Right atrium auricular region (tissue), 2 donors: ENCODE measurements at regions not wholly inside any gene's neighbourhood (a gene's known extent, or its start where the extent isn't known, plus 50 kb on each side); places are given as distances from the start of the nearest gene placed in this dataset.

ENCODE experiments used
- DNase-seq: peaks from one replicate; pipeline ENCODE4 v3.0.0-alpha.2; 2019; ENCODE audit warnings: low spot score
- H3K27ac ChIP-seq, 2 donors: fragments of 200-600 bp; sonication (generic); 1 replicate in 1 of 2; 2 replicates in 1 of 2; pipeline ENCODE4 v1.5.1; 2016 to 2019
- H3K27me3 ChIP-seq, 2 donors: fragments of 200-600 bp; sonication (generic); one replicate each; pipeline versions ENCODE4 v1.5.1 to v1.6.0; 2017 to 2019
- H3K36me3 ChIP-seq: fragments of 200-600 bp; sonication (generic); one replicate; pipeline ENCODE4 v1.5.1; 2016
- H3K4me1 ChIP-seq, 2 donors: fragments of 200-600 bp; sonication (generic); one replicate each; pipeline versions ENCODE4 v1.5.1 to v1.6.0; 2017 to 2019
- H3K4me3 ChIP-seq, 2 donors: fragments of 200-600 bp; sonication (generic); 1 replicate in 1 of 2; 2 replicates in 1 of 2; pipeline ENCODE4 v1.5.1; 2017 to 2019; ENCODE audit warnings: mild to moderate bottlenecking in 1 of 2, moderate library complexity in 1 of 2
- H3K9me3 ChIP-seq, 2 donors: fragments of 200-600 bp; sonication (generic); one replicate each; pipeline ENCODE4 v1.5.1; 2019
- CTCF ChIP-seq, 2 donors: fragments of 200-600 bp; sonication (generic); IDR thresholded peaks; one replicate each; pipeline ENCODE4 v1.5.1; 2019; ENCODE audit warnings: antibody characterized with exemption in 2 of 2

DNA sequence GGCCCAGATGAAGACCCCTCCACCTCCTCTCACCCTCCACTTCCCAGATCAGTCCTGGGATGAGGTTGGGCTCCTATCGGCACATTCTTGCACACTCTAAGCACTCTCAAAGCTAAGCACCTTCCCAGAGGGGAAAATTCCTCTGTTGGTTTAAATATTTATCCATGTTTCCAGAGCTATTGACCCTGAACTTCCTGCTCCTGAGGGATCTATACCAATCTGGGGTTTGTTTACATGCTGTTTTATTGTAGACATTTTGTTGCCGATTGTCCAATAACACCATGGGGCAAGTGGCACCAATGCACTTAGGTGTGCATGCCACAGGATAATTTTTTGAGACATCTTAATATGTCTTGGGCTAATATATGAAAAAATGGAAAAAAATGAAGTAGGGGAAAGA lies 476.2 kb downstream of the SLC4A3 start:
- H3K4me1 ChIP-seq = no peaks in the 10 kb centered on the region
- DNase-seq = no peak
- TF ChIP-seq CTCF (IDR thresholded peaks at IDR 0.05) = no peak

GRCh38 chr2:220104871-220105351 lies 477.5 kb downstream of the SLC4A3 start:
- H3K27ac ChIP-seq = no peak overlapping the region
- no peak for DNase-seq
- H3K4me1 ChIP-seq = no peaks in the 10 kb centered on the region

More for the DNA sequence above, 476.2 kb downstream of the SLC4A3 start:
- Histone ChIP-seq H3K27me3 (no peaks in the 10 kb centered on the region), H3K27ac (no peak overlapping the region), H3K9me3 (no peaks in the 10 kb centered on the region), H3K4me3 (no peak overlapping the region), H3K36me3 (no peaks in the 10 kb centered on the region)

DNA sequence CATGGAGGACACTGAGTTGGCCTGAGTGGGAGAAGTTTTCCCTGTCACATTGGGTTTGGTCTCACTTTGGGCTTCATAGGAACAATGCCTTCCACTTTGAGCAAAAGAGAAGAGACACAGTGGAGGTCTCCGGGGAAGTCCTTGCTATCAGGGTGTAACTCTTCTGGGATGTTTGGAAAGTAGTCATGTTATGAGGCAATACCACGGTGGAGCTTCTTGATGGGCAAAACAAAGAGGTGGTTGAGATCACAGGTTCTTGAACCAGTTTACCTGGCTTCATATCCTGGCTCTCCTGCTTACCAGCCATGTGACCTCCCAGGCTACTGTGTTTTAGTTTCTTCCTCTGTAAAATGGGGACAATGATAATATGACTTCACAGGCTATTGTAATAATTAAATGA lies 478.6 kb downstream of the SLC4A3 start:
- Histone ChIP-seq H3K9me3 (no peaks in the 10 kb centered on the region), H3K4me3 (no peak overlapping the region), H3K4me1 (no peaks in the 10 kb centered on the region), H3K36me3 (no peaks in the 10 kb centered on the region), H3K27ac (no peak overlapping the region), H3K27me3 (no peaks in the 10 kb centered on the region)
- DNase-seq = no peak
- TF ChIP-seq CTCF (IDR thresholded peaks at IDR 0.05) = no peak

More at GRCh38 chr2:220104871-220105351, 477.5 kb downstream of the SLC4A3 start:
- Histone ChIP-seq H3K9me3 (no peaks in the 10 kb centered on the region), H3K36me3 (no peaks in the 10 kb centered on the region), H3K4me3 (no peak overlapping the region), H3K27me3 (no peaks in the 10 kb centered on the region)
- TF ChIP-seq CTCF (IDR thresholded peaks at IDR 0.05) = no peak

GRCh38 chr2:220107380-220107791 lies 480.0 kb downstream of the SLC4A3 start:
- Histone ChIP-seq H3K4me1 (no peaks in the 10 kb centered on the region), H3K4me3 (no peak overlapping the region), H3K27me3 (no peaks in the 10 kb centered on the region), H3K27ac (no peak overlapping the region), H3K36me3 (no peaks in the 10 kb centered on the region), H3K9me3 (no peaks in the 10 kb centered on the region)
- DNase-seq = no peak
- TF ChIP-seq CTCF (IDR thresholded peaks at IDR 0.05) = no peak

DNA sequence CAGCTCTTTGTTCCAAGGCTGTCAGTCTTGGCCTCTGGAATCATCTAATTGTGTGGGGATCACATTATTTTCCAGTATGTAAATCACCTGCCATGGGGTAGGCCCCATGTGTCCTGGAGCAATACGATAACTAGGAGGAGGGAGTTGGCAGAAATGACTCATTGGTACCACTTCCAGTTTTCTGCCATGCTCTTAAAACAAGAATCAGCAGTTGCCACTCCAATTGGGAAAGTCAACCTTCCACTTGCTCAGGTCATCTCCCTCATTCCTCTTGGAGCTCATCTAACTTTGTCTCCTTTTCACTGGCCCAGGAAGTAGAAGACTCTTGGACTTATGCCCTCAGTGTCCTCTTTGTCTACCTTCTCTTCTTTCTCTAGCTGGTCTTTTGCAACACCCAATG lies 487.0 kb downstream of the SLC4A3 start:
- no peaks in the 10 kb centered on the region for H3K9me3 ChIP-seq
- no peaks in the 10 kb centered on the region for H3K36me3 ChIP-seq
- H3K27me3 ChIP-seq = no peaks in the 10 kb centered on the region
- H3K4me3 ChIP-seq = no peak overlapping the region
- DNase-seq = no peak
- no peak for TF ChIP-seq CTCF (IDR thresholded peaks at IDR 0.05)
- H3K27ac ChIP-seq = no peak overlapping the region
- no peaks in the 10 kb centered on the region for H3K4me1 ChIP-seq

DNA sequence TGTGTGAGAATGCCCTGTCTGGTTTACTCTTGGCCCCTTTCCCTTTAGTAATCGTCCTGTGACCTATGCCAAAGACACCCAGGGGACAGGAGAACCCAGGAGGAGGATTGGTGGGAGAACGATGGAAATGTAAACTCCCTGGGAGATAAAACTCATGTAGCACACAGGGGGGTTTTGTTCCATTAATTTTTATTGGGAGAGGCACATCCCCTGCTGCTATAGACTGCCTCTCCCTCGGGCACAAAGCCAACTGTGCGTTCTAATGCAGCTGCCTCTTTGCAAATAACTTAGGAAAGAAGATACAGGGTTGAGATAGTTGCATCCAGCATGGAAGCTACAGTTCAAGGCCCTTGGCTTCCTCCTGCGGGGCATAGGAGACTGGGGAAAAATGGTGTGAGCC lies 489.6 kb downstream of the SLC4A3 start:
- no peak for DNase-seq
- Histone ChIP-seq H3K9me3 (no peaks in the 10 kb centered on the region), H3K27ac (no peak overlapping the region), H3K27me3 (no peaks in the 10 kb centered on the region), H3K4me3 (no peak overlapping the region), H3K36me3 (no peaks in the 10 kb centered on the region), H3K4me1 (no peaks in the 10 kb centered on the region)
- no peak for TF ChIP-seq CTCF (IDR thresholded peaks at IDR 0.05)
